MM.1S (cell line): ENCODE measurements at regions not wholly inside any gene's neighbourhood (a gene's known extent, or its start where the extent isn't known, plus 50 kb on each side); places are given as distances from the start of the nearest gene placed in this dataset.

Source experiments
- DNase-seq: peaks from one replicate; pipeline ENCODE4 v3.0.0-alpha.2; 2015
- H2AFZ ChIP-seq: fragments of 300-600 bp; sonication (generic); 2 replicates; pipeline ENCODE4 v1.6.0; 2016; ENCODE audit warnings: antibody characterized with exemption, low read length
- H3F3A ChIP-seq: fragments of 300-600 bp; sonication (generic); 2 replicates; pipeline ENCODE4 v1.6.1; 2016; ENCODE audit warnings: mild to moderate bottlenecking, antibody characterized with exemption, low read length, moderate library complexity, mixed read lengths; ENCODE audit not compliant: insufficient read depth
- H3K27ac ChIP-seq: fragments of 300-600 bp; sonication (generic); 2 replicates; pipeline ENCODE4 v1.5.1; 2016; ENCODE audit warnings: mild to moderate bottlenecking, low read length
- H3K27me3 ChIP-seq: fragments of 300-600 bp; sonication (generic); replicated peaks from 2 replicates; pipeline ENCODE4 v1.6.0; 2016; ENCODE audit warnings: low read length; ENCODE audit not compliant: insufficient read depth
- H3K36me3 ChIP-seq: fragments of 300-600 bp; sonication (generic); replicated peaks from 2 replicates; pipeline ENCODE4 v1.6.1; 2016; ENCODE audit warnings: mild to moderate bottlenecking, low read length, mixed read lengths; ENCODE audit not compliant: insufficient read depth
- H3K4me1 ChIP-seq: fragments of 300-600 bp; sonication (generic); 2 replicates; pipeline ENCODE4 v1.6.1; 2016; ENCODE audit warnings: low read length, mixed read lengths
- H3K4me2 ChIP-seq: fragments of 300-600 bp; sonication (generic); 2 replicates; pipeline ENCODE4 v1.6.0; 2016; ENCODE audit warnings: low read depth, low read length
- H3K4me3 ChIP-seq: fragments of 300-600 bp; sonication (generic); 2 replicates; pipeline ENCODE4 v1.5.1; 2016; ENCODE audit warnings: low read length, mixed read lengths
- H3K79me2 ChIP-seq: fragments of 300-600 bp; sonication (generic); 2 replicates; pipeline ENCODE4 v1.6.1; 2016; ENCODE audit warnings: mixed run types, low read length, mixed read lengths
- H3K9ac ChIP-seq: fragments of 300-600 bp; sonication (generic); 2 replicates; pipeline ENCODE4 v1.6.1; 2016; ENCODE audit warnings: low read length, mixed read lengths
- H3K9me2 ChIP-seq: fragments of 300-600 bp; sonication (generic); replicated peaks from 2 replicates; pipeline ENCODE4 v1.6.1; 2016; ENCODE audit warnings: mild to moderate bottlenecking, low read length, mixed read lengths; ENCODE audit not compliant: insufficient read depth
- H3K9me3 ChIP-seq: fragments of 300-600 bp; sonication (generic); replicated peaks from 2 replicates; pipeline ENCODE4 v1.6.1; 2016; ENCODE audit warnings: mild to moderate bottlenecking, low read length, mixed read lengths; ENCODE audit not compliant: insufficient read depth
- H4K20me1 ChIP-seq: fragments of 300-600 bp; sonication (generic); 2 replicates; pipeline ENCODE4 v1.6.1; 2016; ENCODE audit warnings: mild to moderate bottlenecking, low read length, moderate library complexity, mixed read lengths; ENCODE audit not compliant: insufficient read depth
- EZH2 ChIP-seq: fragments of 300-600 bp; sonication (generic); optimal IDR thresholded peaks from 2 replicates; pipeline ENCODE3; 2017; ENCODE audit warnings: low read depth, mild to moderate bottlenecking, antibody characterized with exemption, low read length, mixed read lengths
- EZH2phosphoT487 ChIP-seq: fragments of 300-600 bp; sonication (generic); IDR thresholded peaks from 2 replicates; pipeline ENCODE4 v1.6.1; 2018; ENCODE audit warnings: antibody characterized with exemption, low read length
- TF ChIP-seq, protein P1 (sequence below): fragments of 300-600 bp; sonication (generic); IDR thresholded peaks from 2 replicates; pipeline ENCODE4 v1.5.1; 2016; ENCODE audit warnings: antibody characterized with exemption, low read length, mixed read lengths

DNA sequence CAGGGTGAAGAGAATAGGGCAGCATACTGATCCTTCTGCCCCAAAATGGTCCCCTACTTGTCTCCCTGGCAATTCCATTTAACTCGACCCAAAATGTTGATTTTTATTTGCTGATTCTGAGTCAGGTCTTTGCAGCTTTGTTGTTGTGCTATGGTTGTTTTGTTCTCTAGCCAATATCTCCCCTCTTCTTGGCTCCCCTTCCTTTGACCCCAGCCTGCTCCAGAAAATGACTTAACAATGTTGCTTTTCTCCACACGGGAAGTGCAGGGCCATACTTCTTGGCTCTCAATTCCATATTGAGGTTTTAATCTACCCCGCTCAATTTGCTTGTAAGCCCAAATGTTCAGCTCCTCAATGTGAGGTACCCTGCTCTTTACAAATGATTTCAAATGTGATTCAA, 330.0 kb downstream of the RASEF start:
- no peak for DNase-seq
- H3K36me3 ChIP-seq: no peaks in the 10 kb centered on the region
- H4K20me1 ChIP-seq: no peaks in the 10 kb centered on the region
- H3K9me3 ChIP-seq: no peaks in the 10 kb centered on the region
- H3K4me2 ChIP-seq: no peak overlapping the region
- no peak overlapping the region for H3K9ac ChIP-seq
- TF ChIP-seq, protein P1, sequence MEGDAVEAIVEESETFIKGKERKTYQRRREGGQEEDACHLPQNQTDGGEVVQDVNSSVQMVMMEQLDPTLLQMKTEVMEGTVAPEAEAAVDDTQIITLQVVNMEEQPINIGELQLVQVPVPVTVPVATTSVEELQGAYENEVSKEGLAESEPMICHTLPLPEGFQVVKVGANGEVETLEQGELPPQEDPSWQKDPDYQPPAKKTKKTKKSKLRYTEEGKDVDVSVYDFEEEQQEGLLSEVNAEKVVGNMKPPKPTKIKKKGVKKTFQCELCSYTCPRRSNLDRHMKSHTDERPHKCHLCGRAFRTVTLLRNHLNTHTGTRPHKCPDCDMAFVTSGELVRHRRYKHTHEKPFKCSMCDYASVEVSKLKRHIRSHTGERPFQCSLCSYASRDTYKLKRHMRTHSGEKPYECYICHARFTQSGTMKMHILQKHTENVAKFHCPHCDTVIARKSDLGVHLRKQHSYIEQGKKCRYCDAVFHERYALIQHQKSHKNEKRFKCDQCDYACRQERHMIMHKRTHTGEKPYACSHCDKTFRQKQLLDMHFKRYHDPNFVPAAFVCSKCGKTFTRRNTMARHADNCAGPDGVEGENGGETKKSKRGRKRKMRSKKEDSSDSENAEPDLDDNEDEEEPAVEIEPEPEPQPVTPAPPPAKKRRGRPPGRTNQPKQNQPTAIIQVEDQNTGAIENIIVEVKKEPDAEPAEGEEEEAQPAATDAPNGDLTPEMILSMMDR: no peak
- TF ChIP-seq EZH2phosphoT487 (no peak), EZH2 (no peak)
- H3K4me1 ChIP-seq: no peaks in the 10 kb centered on the region
- no peaks in the 10 kb centered on the region for H3K27me3 ChIP-seq
- H3K4me3 ChIP-seq: no peak overlapping the region
- no peak overlapping the region for H2AFZ ChIP-seq
- H3K79me2 ChIP-seq: no peaks in the 10 kb centered on the region
- H3K27ac ChIP-seq: no peak overlapping the region
- H3K9me2 ChIP-seq: no peaks in the 10 kb centered on the region
- no peaks in the 10 kb centered on the region for H3F3A ChIP-seq

DNA sequence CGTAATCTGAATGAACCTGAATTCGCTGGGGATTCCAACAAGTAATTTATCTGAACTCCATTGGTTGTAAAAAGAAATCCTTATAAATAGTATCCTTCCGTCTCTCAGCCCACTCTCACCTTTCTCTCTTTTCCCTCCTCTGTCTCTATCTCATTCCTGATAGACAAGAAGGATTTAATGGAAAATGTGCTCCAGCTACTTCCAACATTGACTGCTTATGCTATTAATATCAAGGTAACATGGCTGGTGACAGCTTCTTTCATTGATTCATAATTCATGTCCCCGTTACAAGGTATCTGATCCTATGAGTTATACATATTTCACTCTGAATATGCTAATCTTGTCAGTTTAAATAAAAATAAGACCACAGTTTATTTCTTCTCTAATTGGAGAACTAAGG, 326.8 kb downstream of the RASEF start:
- Histone ChIP-seq H3K4me2 (no peak overlapping the region), H3K4me3 (no peak overlapping the region)

DNA sequence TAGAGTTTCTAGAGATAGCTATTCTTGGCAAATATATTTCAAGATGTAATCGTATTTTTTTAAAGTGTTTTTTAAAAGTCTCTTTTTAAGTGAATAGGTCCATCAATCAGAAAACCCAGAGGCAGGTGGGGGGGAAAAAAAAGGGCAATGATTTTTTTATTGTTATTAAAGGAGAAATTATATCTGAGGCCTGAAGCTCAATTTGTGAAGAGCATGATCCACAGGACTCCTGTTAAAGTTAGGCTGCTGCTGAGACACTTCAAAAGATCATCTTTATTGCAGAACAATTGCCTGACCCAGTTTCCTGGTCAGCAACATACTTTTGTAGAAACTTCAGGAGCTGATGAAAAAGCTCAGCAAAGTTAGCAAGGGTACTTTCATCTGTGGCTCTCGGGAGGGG, 326.2 kb downstream of the RASEF start:
- TF ChIP-seq EZH2 (no peak), EZH2phosphoT487 (no peak)
- TF ChIP-seq, protein P1: no peak
- H3K79me2 ChIP-seq: no peaks in the 10 kb centered on the region

More for the DNA sequence above, 326.8 kb downstream of the RASEF start:
- Histone ChIP-seq H3K9me3 (no peaks in the 10 kb centered on the region), H3K27ac (no peak overlapping the region), H3K9ac (no peak overlapping the region), H3K79me2 (no peaks in the 10 kb centered on the region), H3K4me1 (no peaks in the 10 kb centered on the region), H3K27me3 (no peaks in the 10 kb centered on the region), H3K9me2 (no peaks in the 10 kb centered on the region), H2AFZ (no peak overlapping the region), H3F3A (no peaks in the 10 kb centered on the region), H4K20me1 (no peaks in the 10 kb centered on the region), H3K36me3 (no peaks in the 10 kb centered on the region)
- TF ChIP-seq EZH2 (no peak), EZH2phosphoT487 (no peak)
- TF ChIP-seq, protein P1: no peak
- DNase-seq: no peak

More for the DNA sequence above, 326.2 kb downstream of the RASEF start:
- Histone ChIP-seq H3F3A (no peaks in the 10 kb centered on the region), H3K36me3 (no peaks in the 10 kb centered on the region), H3K9me2 (no peaks in the 10 kb centered on the region), H3K9ac (no peak overlapping the region), H3K4me2 (no peak overlapping the region), H3K27me3 (no peaks in the 10 kb centered on the region), H2AFZ (no peak overlapping the region), H3K27ac (no peak overlapping the region), H3K4me1 (no peaks in the 10 kb centered on the region), H3K4me3 (no peak overlapping the region), H4K20me1 (no peaks in the 10 kb centered on the region), H3K9me3 (no peaks in the 10 kb centered on the region)
- DNase-seq: no peak
